IMR-90 (cell line): ENCODE measurements at regions not wholly inside any gene's neighbourhood (a gene's known extent, or its start where the extent isn't known, plus 50 kb on each side); places are given as distances from the start of the nearest gene placed in this dataset.

Experiments
- ATAC-seq: fragments of 200-7000 bp; cut with Tn5 transposase; 2 replicates; pipeline ENCODE4 v1.9.1; 2020; ENCODE audit warnings: low read depth, mild to moderate bottlenecking, moderate library complexity
- BruUV-seq: library from RNA; stranded (reverse); fragments of 400-500 nt; replicated peaks from 2 replicates; lab custom pipeline; 2021; lab: Mats Ljungman, UMichigan
- CTCF ChIA-PET: fragments of 300-600 bp; formaldehyde crosslinking; extraction: SDS; loops from one replicate; lab custom pipeline; 2021; ENCODE audit warnings: antibody characterized with exemption; lab: Yijun Ruan, JAX
- POLR2A ChIA-PET: fragments of 300-600 bp; sonication (Branson Sonifier 250); formaldehyde crosslinking; loops from one replicate; lab custom pipeline; 2022; ENCODE audit warnings: antibody characterized with exemption; ENCODE audit not compliant: unreplicated experiment; lab: Charles Lee
- DNase-seq: peaks from one replicate; pipeline ENCODE4 v3.0.0; 2013
- H2AFZ ChIP-seq: replicated peaks from 2 replicates; pipeline ENCODE3; 2013; ENCODE audit warnings: low read length, mild to moderate bottlenecking; ENCODE audit not compliant: poor library complexity
- H2AK5ac ChIP-seq: 2 replicates; pipeline ENCODE4 v1.6.1; 2013; ENCODE audit warnings: low read depth, low read length, inconsistent platforms
- H2AK9ac ChIP-seq: replicated peaks from 2 replicates; pipeline ENCODE3; 2013; ENCODE audit warnings: mild to moderate bottlenecking, low read depth, low read length, moderate library complexity; ENCODE audit not compliant: poor library complexity
- H2BK120ac ChIP-seq: 2 replicates; pipeline ENCODE4 v1.6.1; 2013; ENCODE audit warnings: low read depth, low read length, inconsistent platforms
- H2BK15ac ChIP-seq: 3 replicates; pipeline ENCODE4 v1.6.1; 2013; ENCODE audit warnings: low read depth, low read length, inconsistent platforms
- H2BK20ac ChIP-seq: 2 replicates; pipeline ENCODE4 v1.6.1; 2013; ENCODE audit warnings: low read depth, mild to moderate bottlenecking, inconsistent platforms, low read length, moderate library complexity
- H2BK5ac ChIP-seq: 2 replicates; pipeline ENCODE4 v1.6.1; 2013; ENCODE audit warnings: mild to moderate bottlenecking, low read depth, low read length, inconsistent platforms; ENCODE audit not compliant: poor library complexity, severe bottlenecking
- H3K14ac ChIP-seq: replicated peaks from 2 replicates; pipeline ENCODE4 v1.6.1; 2013; ENCODE audit warnings: low read depth, low read length, inconsistent platforms
- H3K18ac ChIP-seq: 2 replicates; pipeline ENCODE4 v1.6.1; 2013; ENCODE audit warnings: low read depth, low read length, control low read depth
- H3K23ac ChIP-seq: 2 replicates; pipeline ENCODE4 v1.6.1; 2013; ENCODE audit warnings: low read depth, low read length, inconsistent platforms
- H3K27ac ChIP-seq: 2 replicates; pipeline ENCODE4 v1.5.1; 2013; ENCODE audit warnings: mild to moderate bottlenecking, control low read depth, low read length; ENCODE audit not compliant: insufficient read depth
- H3K27me3 ChIP-seq: 2 replicates; pipeline ENCODE4 v1.6.1; 2013; ENCODE audit warnings: low read length; ENCODE audit not compliant: control insufficient read depth, insufficient read depth
- H3K36me3 ChIP-seq: 2 replicates; pipeline ENCODE4 v1.6.1; 2013; ENCODE audit warnings: low read length, mixed read lengths; ENCODE audit not compliant: control insufficient read depth, insufficient read depth
- H3K4ac ChIP-seq: 2 replicates; pipeline ENCODE4 v1.6.1; 2013; ENCODE audit warnings: low read depth, low read length, inconsistent platforms
- H3K4me1 ChIP-seq: 2 replicates; pipeline ENCODE4 v1.6.1; 2013; ENCODE audit warnings: low read length, mixed read lengths; ENCODE audit not compliant: control insufficient read depth, insufficient read depth
- H3K4me2 ChIP-seq: 2 replicates; pipeline ENCODE4 v1.6.1; 2013; ENCODE audit warnings: low read depth, mild to moderate bottlenecking, control low read depth, low read length, moderate library complexity
- H3K4me3 ChIP-seq: 2 replicates; pipeline ENCODE4 v1.5.1; 2013; ENCODE audit warnings: low read depth, mild to moderate bottlenecking, control low read depth, low read length, moderate library complexity; ENCODE audit not compliant: insufficient read depth
- H3K56ac ChIP-seq: 2 replicates; pipeline ENCODE4 v1.6.1; 2013; ENCODE audit warnings: low read length, inconsistent platforms; ENCODE audit not compliant: insufficient read depth; ENCODE audit errors: extremely low read depth
- H3K79me1 ChIP-seq, 2 experiments: 2 replicates each; pipeline ENCODE4 v1.6.1; 2013; ENCODE audit warnings: low read length in 2 of 2, inconsistent platforms in 1 of 2, low read depth in 1 of 2
- H3K9ac ChIP-seq: 2 replicates; pipeline ENCODE4 v1.6.1; 2013; ENCODE audit warnings: low read depth, low read length, control low read depth
- H3K9me1 ChIP-seq: 2 replicates; pipeline ENCODE4 v1.6.1; 2013; ENCODE audit warnings: low read length, inconsistent platforms; ENCODE audit not compliant: insufficient read depth
- H3K9me3 ChIP-seq: 2 replicates; pipeline ENCODE4 v1.6.1; 2013; ENCODE audit warnings: low read length; ENCODE audit not compliant: control insufficient read depth, insufficient read depth
- H4K20me1 ChIP-seq: 2 replicates; pipeline ENCODE4 v1.6.1; 2013; ENCODE audit warnings: low read length, inconsistent platforms; ENCODE audit not compliant: insufficient read depth
- H4K5ac ChIP-seq: 2 replicates; pipeline ENCODE4 v1.6.1; 2013; ENCODE audit warnings: mild to moderate bottlenecking, low read depth, low read length, control low read depth
- H4K8ac ChIP-seq, 2 experiments: 2 replicates each; pipeline ENCODE4 v1.6.1; 2013; ENCODE audit warnings: low read depth in 2 of 2, low read length in 2 of 2, control low read depth in 1 of 2, inconsistent platforms in 1 of 2
- H4K91ac ChIP-seq: 2 replicates; pipeline ENCODE4 v1.6.1; 2013; ENCODE audit warnings: low read depth, low read length, inconsistent platforms; ENCODE audit not compliant: insufficient read depth
- BHLHE40 ChIP-seq: fragments of 150-350 bp; IDR thresholded peaks from 2 replicates; pipeline ENCODE4 v1.6.1; 2016; ENCODE audit warnings: mild to moderate bottlenecking, low read depth, low read length
- CEBPB ChIP-seq: IDR thresholded peaks from 2 replicates; pipeline ENCODE4 v1.6.1; 2012; ENCODE audit warnings: low read depth, low read length, improper control_type of control experiment
- CHD1 ChIP-seq: IDR thresholded peaks from 2 replicates; pipeline ENCODE4 v1.6.1; 2012; ENCODE audit warnings: low read depth, low read length, improper control_type of control experiment
- FOS ChIP-seq: fragments of 150-350 bp; IDR thresholded peaks from 2 replicates; pipeline ENCODE4 v1.6.1; 2016; ENCODE audit warnings: low read depth, low read length
- MAFK ChIP-seq: IDR thresholded peaks from 2 replicates; pipeline ENCODE4 v1.6.1; 2012; ENCODE audit warnings: low read depth, low read length, improper control_type of control experiment
- MAZ ChIP-seq: IDR thresholded peaks from 2 replicates; pipeline ENCODE4 v1.6.1; 2012; ENCODE audit warnings: low read depth, mild to moderate bottlenecking, low read length, improper control_type of control experiment, moderate library complexity, borderline replicate concordance
- MXI1 ChIP-seq: IDR thresholded peaks from 2 replicates; pipeline ENCODE4 v1.6.1; 2012; ENCODE audit warnings: low read depth, mild to moderate bottlenecking, low read length, moderate library complexity, borderline replicate concordance
- NFE2L2 ChIP-seq: fragments of 150-350 bp; IDR thresholded peaks from 2 replicates; pipeline ENCODE4 v1.6.1; 2016; ENCODE audit warnings: low read depth, mild to moderate bottlenecking, low read length
- POLR2A ChIP-seq: IDR thresholded peaks from 2 replicates; pipeline ENCODE4 v1.6.1; 2012; ENCODE audit warnings: mild to moderate bottlenecking, low read depth, low read length
- RAD21 ChIP-seq: IDR thresholded peaks from 2 replicates; pipeline ENCODE4 v1.6.1; 2012; ENCODE audit warnings: low read length, improper control_type of control experiment
- RCOR1 ChIP-seq: IDR thresholded peaks from 2 replicates; pipeline ENCODE4 v1.6.1; 2012; ENCODE audit warnings: mild to moderate bottlenecking, low read length, improper control_type of control experiment; ENCODE audit not compliant: insufficient replicate concordance
- RFX5 ChIP-seq: IDR thresholded peaks from 2 replicates; pipeline ENCODE4 v1.8.0; 2012; ENCODE audit warnings: low read depth, mild to moderate bottlenecking, low read length, moderate library complexity
- SMC3 ChIP-seq: fragments of 150-350 bp; IDR thresholded peaks from 2 replicates; pipeline ENCODE4 v1.6.1; 2016; ENCODE audit warnings: low read depth, mild to moderate bottlenecking, antibody characterized with exemption, low read length, moderate library complexity
- WGBS, 2 experiments: methylation state at CpG; one replicate each; pipeline versions ENCODE4 v1.1.5 to v1.1.7; 2013; ENCODE audit warnings: missing lambda C conversion rate in 2 of 2; ENCODE audit not compliant: insufficient read length in 1 of 2; ENCODE audit errors: extremely low coverage in 2 of 2; 5-methylcytosine and 5-hydroxymethylcytosine counted together
- dilution Hi-C: fragments of 300-500 bp; cut with HindIII; formaldehyde crosslinking; loops from one replicate; pipeline ENCODE4 v1.14.3; 2018; ENCODE audit warnings: low sequenced_read_pairs; ENCODE audit not compliant: unreplicated experiment
- in situ Hi-C: fragments of 300-500 bp; cut with MboI; formaldehyde crosslinking; loops from 3 replicates; pipeline ENCODE4 v1.14.3; 2019; ENCODE audit warnings: low sequenced_read_pairs, inconsistent platforms, mixed read lengths
- intact Hi-C: fragments of 100-400 bp; cut with micrococcal nuclease; formaldehyde crosslinking; loops from 2 replicates; pipeline ENCODE4 v1.10.0; 2022
- TF ChIP-seq, protein P1 (sequence below): fragments of 150-350 bp; IDR thresholded peaks from 2 replicates; pipeline ENCODE4 v1.6.1; 2016; ENCODE audit warnings: low read depth, mild to moderate bottlenecking, low read length, moderate library complexity, borderline replicate concordance
- TF ChIP-seq, protein P2 (sequence below): conservative IDR thresholded peaks from 2 replicates; pipeline ENCODE4 v1.5.1; 2012; ENCODE audit warnings: mild to moderate bottlenecking, low read depth, low read length, improper control_type of control experiment
- TF ChIP-seq, protein P3 (sequence below): fragments of 150-350 bp; IDR thresholded peaks from 2 replicates; pipeline ENCODE4 v1.6.1; 2017; ENCODE audit warnings: mild to moderate bottlenecking, antibody characterized with exemption, low read length, low read depth

DNA sequence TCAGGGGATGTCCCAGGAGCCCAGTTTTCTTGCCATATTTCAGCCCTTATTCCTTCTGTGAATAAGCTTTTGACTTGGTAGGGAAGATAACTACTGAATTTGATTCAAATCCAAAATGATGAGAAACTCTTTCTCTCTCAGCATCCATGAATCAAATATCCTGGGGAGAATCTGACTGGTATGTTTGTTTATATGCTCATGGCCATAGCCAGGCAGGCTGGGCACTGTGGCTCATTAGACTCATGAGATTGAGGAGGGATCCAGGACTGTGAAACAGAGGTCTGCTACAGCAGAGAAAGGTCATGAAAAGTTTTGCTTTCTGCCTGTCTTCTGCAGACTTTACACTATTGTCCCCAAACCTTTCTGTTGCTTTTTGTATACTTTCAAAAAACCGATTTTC, 346.4 kb upstream of the ATP2B1 start:
- no peaks in the 10 kb centered on the region for H4K20me1 ChIP-seq
- H3K18ac ChIP-seq, result no peak overlapping the region
- ChIA-PET POLR2A (no interaction called here), CTCF (no interaction called here)
- H3K27me3 ChIP-seq, result no peaks in the 10 kb centered on the region
- no peak overlapping the region for H3K27ac ChIP-seq
- H4K91ac ChIP-seq, result no peak overlapping the region
- H2BK5ac ChIP-seq, result no peak overlapping the region
- H2BK120ac ChIP-seq, result no peak overlapping the region
- no TSS peak for BruUV-seq
- H2AFZ ChIP-seq, result no peak overlapping the region
- peaks cover 4% of the 10 kb centered on the region for H3K4me1 ChIP-seq
- no peak overlapping the region for H3K14ac ChIP-seq
- H3K79me1 ChIP-seq, result no peaks in the 10 kb centered on the region
- WGBS, 2 experiments, result no CpG with 5 or more reads among the region's 1 CpG
- H3K4me3 ChIP-seq, result no peak overlapping the region
- H2BK15ac ChIP-seq, result no peak overlapping the region
- H4K8ac ChIP-seq, result no peak overlapping the region
- H3K9me1 ChIP-seq, result no peaks in the 10 kb centered on the region; the same call in 1 of the 2 replicates
- H3K56ac ChIP-seq, result no peak overlapping the region
- in situ Hi-C loops, result no loop called here
- no peaks in the 10 kb centered on the region for H3K9me3 ChIP-seq
- no peak overlapping the region for H2AK9ac ChIP-seq
- peak; percentile 25 for DNase-seq
- H3K4ac ChIP-seq, result no peak overlapping the region
- intact Hi-C loops, result no loop called here
- H3K23ac ChIP-seq, result no peak overlapping the region
- no peak overlapping the region for H3K9ac ChIP-seq
- no peak overlapping the region for H2BK20ac ChIP-seq
- no peak overlapping the region for H3K4me2 ChIP-seq
- no peaks in the 10 kb centered on the region for H3K36me3 ChIP-seq
- no peak overlapping the region for H2AK5ac ChIP-seq
- no peak overlapping the region for H4K5ac ChIP-seq
- ATAC-seq, result peak; percentile 64
- TF ChIP-seq MAFK (no peak), RAD21 (no peak), SMC3 (no peak), RCOR1 (no peak), MAZ (no peak), BHLHE40 (no peak), CHD1 (no peak), POLR2A (no peak), RFX5 (no peak), MXI1 (no peak), CEBPB (no peak), FOS (no peak), NFE2L2 (no peak)
- TF ChIP-seq, protein P1, sequence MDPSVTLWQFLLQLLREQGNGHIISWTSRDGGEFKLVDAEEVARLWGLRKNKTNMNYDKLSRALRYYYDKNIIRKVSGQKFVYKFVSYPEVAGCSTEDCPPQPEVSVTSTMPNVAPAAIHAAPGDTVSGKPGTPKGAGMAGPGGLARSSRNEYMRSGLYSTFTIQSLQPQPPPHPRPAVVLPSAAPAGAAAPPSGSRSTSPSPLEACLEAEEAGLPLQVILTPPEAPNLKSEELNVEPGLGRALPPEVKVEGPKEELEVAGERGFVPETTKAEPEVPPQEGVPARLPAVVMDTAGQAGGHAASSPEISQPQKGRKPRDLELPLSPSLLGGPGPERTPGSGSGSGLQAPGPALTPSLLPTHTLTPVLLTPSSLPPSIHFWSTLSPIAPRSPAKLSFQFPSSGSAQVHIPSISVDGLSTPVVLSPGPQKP, result no peak
- TF ChIP-seq, protein P2, sequence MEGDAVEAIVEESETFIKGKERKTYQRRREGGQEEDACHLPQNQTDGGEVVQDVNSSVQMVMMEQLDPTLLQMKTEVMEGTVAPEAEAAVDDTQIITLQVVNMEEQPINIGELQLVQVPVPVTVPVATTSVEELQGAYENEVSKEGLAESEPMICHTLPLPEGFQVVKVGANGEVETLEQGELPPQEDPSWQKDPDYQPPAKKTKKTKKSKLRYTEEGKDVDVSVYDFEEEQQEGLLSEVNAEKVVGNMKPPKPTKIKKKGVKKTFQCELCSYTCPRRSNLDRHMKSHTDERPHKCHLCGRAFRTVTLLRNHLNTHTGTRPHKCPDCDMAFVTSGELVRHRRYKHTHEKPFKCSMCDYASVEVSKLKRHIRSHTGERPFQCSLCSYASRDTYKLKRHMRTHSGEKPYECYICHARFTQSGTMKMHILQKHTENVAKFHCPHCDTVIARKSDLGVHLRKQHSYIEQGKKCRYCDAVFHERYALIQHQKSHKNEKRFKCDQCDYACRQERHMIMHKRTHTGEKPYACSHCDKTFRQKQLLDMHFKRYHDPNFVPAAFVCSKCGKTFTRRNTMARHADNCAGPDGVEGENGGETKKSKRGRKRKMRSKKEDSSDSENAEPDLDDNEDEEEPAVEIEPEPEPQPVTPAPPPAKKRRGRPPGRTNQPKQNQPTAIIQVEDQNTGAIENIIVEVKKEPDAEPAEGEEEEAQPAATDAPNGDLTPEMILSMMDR, result no peak
- TF ChIP-seq, protein P3, sequence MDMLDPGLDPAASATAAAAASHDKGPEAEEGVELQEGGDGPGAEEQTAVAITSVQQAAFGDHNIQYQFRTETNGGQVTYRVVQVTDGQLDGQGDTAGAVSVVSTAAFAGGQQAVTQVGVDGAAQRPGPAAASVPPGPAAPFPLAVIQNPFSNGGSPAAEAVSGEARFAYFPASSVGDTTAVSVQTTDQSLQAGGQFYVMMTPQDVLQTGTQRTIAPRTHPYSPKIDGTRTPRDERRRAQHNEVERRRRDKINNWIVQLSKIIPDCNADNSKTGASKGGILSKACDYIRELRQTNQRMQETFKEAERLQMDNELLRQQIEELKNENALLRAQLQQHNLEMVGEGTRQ, result no peak
- dilution Hi-C loops, result no loop called here
